ENCODE measurements at regions not wholly inside any gene's neighbourhood (a gene's known extent, or its start where the extent isn't known, plus 50 kb on each side); places are given as distances from the start of the nearest gene placed in this dataset.

DNA sequence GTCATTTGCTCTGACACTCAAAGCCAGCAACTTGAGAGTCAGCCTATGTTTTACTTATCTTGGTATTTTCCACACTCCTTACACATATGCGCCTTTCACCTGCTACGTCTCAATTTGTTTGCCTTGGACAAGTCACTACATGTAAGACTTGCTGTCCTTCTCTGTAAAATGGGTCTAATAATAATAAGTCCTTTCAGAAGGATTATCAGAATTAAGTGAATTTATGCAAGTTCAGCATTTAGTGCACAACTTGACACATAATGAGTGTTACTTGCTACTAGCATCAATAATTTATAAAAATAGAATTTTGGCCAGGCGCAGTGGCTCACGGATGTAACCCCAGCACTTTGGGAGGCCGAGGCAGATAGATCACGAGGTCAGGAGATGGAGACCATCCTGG, 71.1 kb upstream of the UBL3 start:
- TF ChIP-seq REST (IDR thresholded peaks at IDR 0.05; ENCODE audit: unreplicated experiment) = no peak
- TF ChIP-seq POLR2AphosphoS5 (IDR thresholded peaks at IDR 0.05; ENCODE audit: low read depth) = no peak

Data from GM23338 (cell line).